ENCODE measurements at regions not wholly inside any gene's neighbourhood (a gene's known extent, or its start where the extent isn't known, plus 50 kb on each side); places are given as distances from the start of the nearest gene placed in this dataset.

GRCh38 chr1:195430826-195431225 is 1177.4 kb downstream of the KCNT2 start:
- no peak for DNase-seq (ENCODE audit: low read depth, low spot score)

- DNase-seq (ENCODE audit: low read depth, low spot score), result no peak
Measured at GRCh38 chr1:195428927-195429326, 1179.3 kb downstream of the KCNT2 start.

DNA sequence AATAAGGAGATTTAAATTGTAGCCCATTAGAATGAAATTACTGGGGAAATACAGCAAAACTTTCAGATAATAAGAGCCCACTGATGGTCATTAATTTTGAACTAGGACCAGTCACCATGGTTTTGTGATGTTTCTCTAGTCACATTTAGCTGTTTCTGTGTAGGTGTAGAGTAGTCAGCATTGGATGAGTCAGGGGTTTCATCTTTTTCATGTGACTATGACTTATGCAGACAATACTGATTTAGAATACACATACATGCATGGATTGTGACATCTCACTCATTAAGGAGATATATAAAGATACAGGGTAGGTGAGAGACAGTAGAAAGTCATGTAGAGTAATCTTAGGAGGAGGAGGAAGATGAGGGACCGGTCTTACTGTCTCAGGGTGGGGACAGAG is 1192.7 kb downstream of the KCNT2 start:
- DNase-seq (ENCODE audit: low read depth, low spot score), result no peak

GRCh38 chr1:195394567-195394966 is 1213.7 kb downstream of the KCNT2 start:
- no peak for DNase-seq (ENCODE audit: low read depth, low spot score)

- no peak for DNase-seq (ENCODE audit: low read depth, low spot score)
Measured at GRCh38 chr1:195376190-195376589, 1232.0 kb downstream of the KCNT2 start.

- no peak for DNase-seq (ENCODE audit: low read depth, low spot score)
Measured at GRCh38 chr1:195373856-195374255, 1234.4 kb downstream of the KCNT2 start.

GRCh38 chr1:195345149-195345548 is 1263.1 kb downstream of the KCNT2 start:
- DNase-seq (ENCODE audit: low read depth, low spot score), result no peak

- no peak for DNase-seq (ENCODE audit: low read depth, low spot score)
Measured at GRCh38 chr1:195337646-195338045, 1270.6 kb downstream of the KCNT2 start.

DNA sequence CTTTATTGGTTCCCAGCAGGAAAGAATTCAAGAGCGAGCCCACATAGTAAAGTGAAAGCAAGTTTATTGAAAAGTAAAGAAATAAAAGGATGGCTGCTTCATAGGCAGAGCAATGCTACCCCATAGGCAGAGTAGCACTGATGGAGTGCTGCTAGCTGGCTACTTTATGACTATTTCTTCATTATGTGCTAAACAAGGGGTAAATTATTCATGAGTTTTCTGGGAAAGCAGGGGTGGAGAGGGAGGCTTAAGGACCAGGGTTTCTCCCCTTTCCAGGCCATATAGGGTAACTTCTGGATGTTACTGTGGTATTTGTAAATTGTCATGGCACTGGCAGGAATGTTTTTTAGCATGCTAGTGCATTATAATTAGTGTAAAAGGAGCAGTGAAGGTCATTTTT is 1271.4 kb downstream of the KCNT2 start:
- no peak for DNase-seq (ENCODE audit: low read depth, low spot score)

DNA sequence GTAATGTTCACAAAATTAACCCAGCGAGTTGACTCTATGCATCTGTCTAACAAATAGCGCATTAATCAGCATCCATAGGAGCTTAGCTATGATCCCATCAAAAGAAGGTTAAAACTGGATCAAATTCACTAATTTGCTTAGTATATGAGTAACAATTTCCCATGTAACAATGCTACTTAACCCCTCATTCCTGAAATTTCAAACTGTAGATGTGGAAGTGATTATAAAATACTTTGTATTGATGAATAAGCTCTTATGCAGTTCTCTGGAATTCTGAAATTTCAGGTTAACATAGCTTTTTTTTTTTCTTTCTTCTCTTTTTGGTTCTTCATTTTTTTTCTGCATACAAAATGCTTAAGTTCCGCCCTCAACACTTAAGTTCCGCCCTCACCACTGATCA is 1272.7 kb downstream of the KCNT2 start:
- DNase-seq (ENCODE audit: low read depth, low spot score), result no peak

DNA sequence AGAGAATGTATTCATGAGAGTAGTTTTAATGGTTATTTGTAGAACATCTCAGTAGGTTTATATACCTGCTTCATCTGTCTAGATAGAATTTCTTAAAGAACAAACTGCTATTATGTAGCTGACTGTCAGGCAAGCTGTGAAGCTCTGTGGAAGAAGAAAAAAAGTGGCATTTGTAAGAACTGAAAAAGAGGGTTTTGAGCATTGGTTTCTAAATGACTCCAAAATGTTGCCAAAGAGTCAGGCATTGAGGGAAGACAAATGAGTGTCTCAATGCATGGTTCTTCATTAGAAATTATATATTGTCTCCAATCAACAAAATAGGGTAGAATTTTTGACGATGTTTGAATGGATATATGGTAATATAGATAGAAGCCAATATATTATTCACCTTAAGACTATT is 1276.1 kb downstream of the KCNT2 start:
- no peak for DNase-seq (ENCODE audit: low read depth, low spot score)

DNA sequence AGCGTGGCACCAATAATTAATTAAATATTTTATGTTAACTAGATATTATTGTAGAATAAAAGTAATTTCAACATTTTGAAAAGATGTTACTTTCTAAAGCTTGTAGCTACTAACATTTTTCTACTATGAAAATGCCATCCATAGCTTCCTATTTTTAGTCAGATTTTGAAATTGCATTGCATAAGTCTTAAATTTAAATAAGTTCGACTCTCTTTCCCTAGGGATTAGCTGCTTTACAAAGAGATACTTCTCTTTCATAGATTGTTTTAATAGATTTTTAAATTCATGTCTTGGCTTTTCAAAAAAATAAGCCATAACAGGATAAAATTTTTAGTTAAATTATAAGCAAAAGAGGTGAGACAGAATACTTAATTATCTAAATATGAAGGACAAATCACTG is 1279.6 kb downstream of the KCNT2 start:
- DNase-seq (ENCODE audit: low read depth, low spot score), result no peak

DNA sequence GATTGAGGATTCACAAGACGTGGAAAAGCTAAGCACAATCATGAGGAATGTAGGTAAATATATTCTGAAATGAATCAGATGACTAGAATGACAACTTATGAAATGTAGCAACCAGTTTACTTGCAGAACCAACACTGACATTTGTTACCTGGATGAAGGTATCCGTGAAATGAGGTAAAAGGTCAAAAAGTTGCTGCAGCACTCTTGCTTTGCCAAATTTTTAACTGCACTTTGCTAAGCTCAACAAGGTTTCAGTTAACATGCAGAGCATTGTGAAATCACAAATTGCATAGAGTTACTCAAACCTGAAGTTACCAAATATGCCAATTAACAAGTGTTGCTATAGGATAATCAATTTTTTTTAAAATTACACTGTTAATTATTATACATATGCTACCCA is 1280.1 kb downstream of the KCNT2 start:
- DNase-seq (ENCODE audit: low read depth, low spot score), result no peak

DNA sequence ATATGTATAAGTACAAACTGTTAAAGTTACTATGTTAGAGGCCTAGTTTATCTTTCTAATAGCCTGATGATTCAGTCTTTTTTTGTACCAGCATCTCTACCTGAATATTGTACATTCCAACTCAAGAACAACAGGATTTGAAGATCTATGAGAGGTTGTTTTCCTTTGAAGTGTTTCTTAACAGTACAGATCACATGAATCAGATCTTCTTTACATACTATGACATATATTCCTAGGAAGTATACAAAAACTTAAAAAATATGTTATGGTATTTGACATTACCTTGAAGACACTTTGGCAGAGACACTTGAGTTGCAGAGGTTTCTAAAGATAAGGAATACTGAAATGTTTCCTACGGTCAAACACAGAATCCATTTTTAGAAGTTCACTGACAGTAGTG is 1280.9 kb downstream of the KCNT2 start:
- DNase-seq (ENCODE audit: low read depth, low spot score), result no peak

GRCh38 chr1:195326325-195326724 is 1281.9 kb downstream of the KCNT2 start:
- no peak for DNase-seq (ENCODE audit: low read depth, low spot score)

DNA sequence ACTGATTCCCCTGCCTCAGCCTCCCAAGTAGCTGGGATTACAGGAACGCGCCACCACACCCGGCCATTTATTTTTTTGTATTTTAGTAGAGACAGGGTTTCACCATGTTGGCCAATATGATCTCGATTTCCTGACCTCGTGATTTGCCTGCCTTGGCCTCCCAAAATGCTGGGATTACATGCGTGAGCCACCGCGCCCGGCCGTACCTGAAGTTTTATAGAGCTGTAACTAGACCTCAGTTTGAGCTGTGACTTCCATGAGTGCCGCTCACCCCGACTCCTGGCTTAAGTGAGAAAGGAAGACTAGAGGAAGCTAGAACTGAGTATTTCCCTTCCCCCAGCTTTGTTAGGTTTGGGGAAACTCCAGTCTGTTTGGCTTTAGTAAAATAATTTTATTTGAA is 1283.1 kb downstream of the KCNT2 start:
- no peak for DNase-seq (ENCODE audit: low read depth, low spot score)

- DNase-seq (ENCODE audit: low read depth, low spot score), result no peak
Measured at GRCh38 chr1:195306281-195306680, 1302.0 kb downstream of the KCNT2 start.

DNA sequence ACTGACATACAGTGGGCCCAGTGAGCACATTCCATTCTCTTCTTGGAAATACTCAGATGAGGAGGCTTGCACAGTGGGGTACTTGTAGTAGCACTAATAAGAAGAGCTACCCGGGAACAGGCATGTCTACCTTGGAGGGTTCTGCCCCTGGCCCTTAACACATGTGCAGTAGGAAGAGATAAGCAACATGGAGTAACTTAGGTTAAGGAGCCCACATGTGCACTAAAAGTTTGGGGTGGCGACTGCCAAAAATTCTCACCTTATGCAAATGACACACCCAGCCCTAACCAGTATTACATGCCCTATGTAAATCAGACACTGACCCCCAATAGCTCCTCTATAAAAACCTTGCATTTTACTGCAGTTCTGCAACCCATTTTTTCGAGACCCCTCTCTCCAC is 1313.3 kb downstream of the KCNT2 start:
- DNase-seq (ENCODE audit: low read depth, low spot score), result no peak

DNA sequence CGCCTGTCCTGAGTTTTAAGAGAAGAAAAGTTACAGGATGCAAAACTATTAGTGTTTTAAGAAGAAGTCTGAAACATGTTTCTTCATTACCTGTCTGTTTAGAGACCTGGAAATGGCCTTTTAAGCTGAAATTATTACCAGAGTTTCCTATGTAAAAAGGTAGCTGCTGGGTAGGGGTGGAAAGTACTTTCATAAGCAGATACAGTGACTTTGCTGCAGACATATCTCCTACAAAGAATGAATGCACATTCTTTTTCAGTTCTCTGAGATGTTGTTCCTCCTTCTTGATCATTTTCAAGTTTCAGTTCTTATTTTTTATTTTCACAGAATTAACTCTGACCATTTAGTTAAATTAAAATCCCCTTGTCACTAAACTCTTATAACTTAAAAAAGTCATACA is 1329.6 kb downstream of the KCNT2 start:
- no peak for DNase-seq (ENCODE audit: low read depth, low spot score)

- DNase-seq (ENCODE audit: low read depth, low spot score), result no peak
Measured at GRCh38 chr1:195275710-195276109, 1332.5 kb downstream of the KCNT2 start.

DNA sequence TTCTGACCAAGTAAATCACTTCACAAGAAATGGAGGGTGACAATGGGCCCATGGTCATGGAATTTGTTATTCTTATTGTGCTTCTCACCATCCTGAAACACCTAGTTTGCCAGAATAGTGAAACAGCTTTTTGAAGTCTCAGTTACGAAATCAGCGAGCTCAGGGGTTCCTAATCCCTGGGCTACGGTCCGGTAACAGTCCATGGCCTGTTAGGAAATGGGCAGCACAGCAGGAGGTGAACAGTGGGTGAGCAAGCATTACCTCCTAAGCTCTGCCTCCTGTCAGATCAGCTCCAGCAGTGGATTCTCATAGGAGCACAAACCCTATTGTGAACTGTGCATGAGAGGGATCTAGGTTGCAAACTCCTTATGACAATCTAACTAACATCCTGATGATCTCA is 1356.3 kb downstream of the KCNT2 start:
- DNase-seq (ENCODE audit: low read depth, low spot score), result no peak

DNA sequence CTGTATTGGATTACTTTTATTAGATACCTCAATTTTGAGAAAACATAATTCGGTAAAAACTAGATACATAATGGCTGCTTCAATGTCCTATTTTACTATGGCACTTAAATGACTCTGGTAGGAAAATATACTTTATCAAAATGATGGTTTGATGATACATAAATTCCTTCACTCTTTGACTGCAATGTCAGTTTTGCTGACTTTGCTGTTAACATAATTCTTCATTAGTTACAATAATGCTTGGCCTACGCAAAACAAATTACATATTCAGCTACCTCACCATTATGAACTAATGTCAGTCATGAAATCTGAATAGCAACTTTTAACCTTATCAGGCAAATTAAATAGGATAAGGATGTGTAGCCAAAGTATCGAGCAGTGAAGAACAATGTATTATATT is 1364.7 kb downstream of the KCNT2 start:
- DNase-seq (ENCODE audit: low read depth, low spot score), result no peak

DNA sequence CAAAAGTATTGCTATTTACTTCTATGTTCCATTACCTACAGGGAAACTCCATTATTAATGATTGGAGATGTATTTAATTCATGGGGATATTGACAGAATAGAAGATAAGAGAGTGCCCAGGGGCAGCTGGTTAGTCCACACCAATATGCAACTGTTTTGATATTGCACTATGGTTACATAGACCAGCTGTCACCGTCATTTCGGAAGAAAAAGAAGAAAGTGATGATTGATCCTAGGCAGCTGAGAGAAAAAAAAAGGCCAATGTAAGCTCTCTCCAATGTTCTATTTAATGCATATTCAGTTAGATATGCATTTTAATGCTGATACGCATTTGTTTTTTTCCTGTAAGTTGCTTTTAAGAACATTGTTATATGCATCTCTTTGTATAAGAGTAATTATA is 1367.2 kb downstream of the KCNT2 start:
- no peak for DNase-seq (ENCODE audit: low read depth, low spot score)

DNA sequence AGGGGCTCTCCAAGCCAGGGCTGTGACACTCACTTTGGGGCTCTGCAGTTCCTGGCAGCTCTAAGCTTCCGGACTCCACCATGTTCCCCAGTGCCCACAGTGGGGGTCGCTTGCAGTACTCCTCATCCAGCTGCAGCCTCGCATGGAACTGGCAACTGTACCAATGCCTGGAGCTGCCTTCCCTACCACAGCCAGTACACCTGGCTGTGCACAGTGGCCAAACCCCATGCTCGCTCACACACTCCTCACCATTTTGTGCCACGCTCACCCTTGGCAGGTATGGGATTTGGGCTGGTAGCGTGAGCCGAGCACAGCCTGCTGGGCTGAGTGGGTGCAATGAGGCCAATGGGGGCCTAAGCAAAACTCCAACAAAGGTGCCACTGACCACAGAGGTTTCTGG is 1369.9 kb downstream of the KCNT2 start:
- no peak for DNase-seq (ENCODE audit: low read depth, low spot score)

Data from pulmonary artery endothelial cell (primary cell).